H1 (cell line): ENCODE measurements at regions not wholly inside any gene's neighbourhood (a gene's known extent, or its start where the extent isn't known, plus 50 kb on each side); places are given as distances from the start of the nearest gene placed in this dataset.

Source experiments
- CTCF ChIA-PET: fragments of 300-600 bp; sonication (Branson Sonifier 250); formaldehyde crosslinking; loops from one replicate; lab custom pipeline; 2021; ENCODE audit not compliant: partially characterized antibody; lab: Charles Lee
- POLR2A ChIA-PET: fragments of 300-600 bp; sonication (Branson Sonifier 250); formaldehyde crosslinking; loops from one replicate; lab custom pipeline; 2021; ENCODE audit warnings: inconsistent platforms; ENCODE audit not compliant: partially characterized antibody; lab: Charles Lee
- DNase-seq, 2 experiments: peaks; one replicate each; pipeline versions ENCODE4 v3.0.0 to v3.0.0-alpha.2; 2010 to 2022; ENCODE audit warnings: low spot score in 2 of 2, low read depth in 1 of 2, mixed read lengths in 1 of 2
- FAIRE-seq: peaks from 2 replicates; lab custom pipeline; 2011; peaks lifted over from hg19 to GRCh38; lab: Jason Lieb, UNC
- H2AFZ ChIP-seq: 2 replicates; pipeline ENCODE4 v1.8.1; 2012; ENCODE audit warnings: low read length, inconsistent platforms
- H2AK5ac ChIP-seq: 2 replicates; pipeline ENCODE4 v1.6.1; 2013; ENCODE audit warnings: low read depth, low read length
- H2BK120ac ChIP-seq: replicated peaks from 2 replicates; pipeline ENCODE3; 2013; ENCODE audit warnings: low read depth, low read length, inconsistent platforms
- H2BK12ac ChIP-seq: 2 replicates; pipeline ENCODE4 v1.6.1; 2013; ENCODE audit warnings: low read depth, low read length
- H2BK15ac ChIP-seq: 2 replicates; pipeline ENCODE4 v1.6.1; 2013; ENCODE audit warnings: low read length
- H2BK20ac ChIP-seq: 2 replicates; pipeline ENCODE4 v1.6.1; 2013; ENCODE audit warnings: low read length
- H2BK5ac ChIP-seq: 2 replicates; pipeline ENCODE4 v1.6.1; 2013; ENCODE audit warnings: low read depth, low read length
- H3K14ac ChIP-seq: 2 replicates; pipeline ENCODE4 v1.6.1; 2013; ENCODE audit warnings: inconsistent platforms; ENCODE audit not compliant: insufficient read length
- H3K18ac ChIP-seq: 2 replicates; pipeline ENCODE4 v1.6.1; 2013; ENCODE audit warnings: low read length; ENCODE audit errors: extremely low read depth
- H3K23ac ChIP-seq: 2 replicates; pipeline ENCODE4 v1.6.1; 2013; ENCODE audit warnings: inconsistent platforms; ENCODE audit not compliant: insufficient read length
- H3K23me2 ChIP-seq: 2 replicates; pipeline ENCODE4 v1.6.1; 2013; ENCODE audit warnings: low read depth, low read length
- H3K27ac ChIP-seq: 2 replicates; pipeline ENCODE4 v1.6.1; 2011; ENCODE audit warnings: low read depth, low read length, inconsistent platforms
- H3K27me3 ChIP-seq, 4 experiments: replicated peaks in 1 of 4; 1 replicate in 1 of 4; 2 replicates in 3 of 4; pipeline versions ENCODE4 v1.6.1 to v1.8.1; 2011 to 2013; ENCODE audit warnings: low read length in 3 of 4, mild to moderate bottlenecking in 3 of 4, inconsistent platforms in 2 of 4, mixed read lengths in 2 of 4, moderate library complexity in 1 of 4; ENCODE audit not compliant: control insufficient read depth in 3 of 4, insufficient read depth in 3 of 4; ENCODE audit errors: extremely low read depth in 1 of 4
- H3K36me3 ChIP-seq, 4 experiments: 2 replicates each; pipeline versions ENCODE4 v1.6.1 to v1.8.1; 2011 to 2013; ENCODE audit warnings: mild to moderate bottlenecking in 4 of 4, low read length in 3 of 4, moderate library complexity in 2 of 4, control low read depth in 1 of 4, inconsistent platforms in 1 of 4; ENCODE audit not compliant: insufficient read depth in 4 of 4, control insufficient read depth in 2 of 4
- H3K4ac ChIP-seq: replicated peaks from 2 replicates; pipeline ENCODE3; 2013; ENCODE audit warnings: low read length, low read depth, mixed read lengths, inconsistent platforms; ENCODE audit not compliant: insufficient read length
- H3K4me1 ChIP-seq, 4 experiments: replicated peaks in 1 of 4; 1 replicate in 1 of 4; 2 replicates in 3 of 4; pipeline versions ENCODE4 v1.6.1 to v1.8.1; 2011 to 2013; ENCODE audit warnings: low read length in 3 of 4, inconsistent platforms in 2 of 4, mixed read lengths in 1 of 4; ENCODE audit not compliant: insufficient read depth in 4 of 4, control insufficient read depth in 3 of 4
- H3K4me2 ChIP-seq, 2 experiments: 2 replicates each; pipeline versions ENCODE4 v1.6.1 to v1.8.1; 2011 to 2013; ENCODE audit warnings: low read depth in 2 of 2, low read length in 2 of 2, control low read depth in 1 of 2, inconsistent platforms in 1 of 2, mild to moderate bottlenecking in 1 of 2; ENCODE audit not compliant: insufficient read depth in 1 of 2
- H3K4me3 ChIP-seq, 4 experiments: fragments of 200-600, 300-600 bp in 1 of 4; sonication (generic), shearing (Covaris generic), sonication (Bioruptor Twin) in 1 of 4; 2 replicates each; pipeline versions ENCODE4 v1.5.1 to v1.8.1; 2011 to 2016; ENCODE audit warnings: low read length in 4 of 4, low read depth in 3 of 4, control low read depth in 2 of 4, inconsistent platforms in 2 of 4, mild to moderate bottlenecking in 2 of 4, mixed read lengths in 1 of 4, moderate library complexity in 1 of 4; ENCODE audit not compliant: insufficient read depth in 2 of 4; ENCODE audit errors: extremely low read depth in 1 of 4
- H3K56ac ChIP-seq: replicated peaks from 2 replicates; pipeline ENCODE3; 2013; ENCODE audit warnings: low read depth, mild to moderate bottlenecking, mixed read lengths, low read length, inconsistent platforms; ENCODE audit not compliant: insufficient read length
- H3K79me1 ChIP-seq: 2 replicates; pipeline ENCODE4 v1.6.1; 2013; ENCODE audit warnings: low read depth, low read length, control low read depth
- H3K79me2 ChIP-seq, 2 experiments: 2 replicates each; pipeline versions ENCODE4 v1.6.1 to v1.8.1; 2012 to 2013; ENCODE audit warnings: low read length in 2 of 2, mild to moderate bottlenecking in 2 of 2, inconsistent platforms in 1 of 2; ENCODE audit not compliant: insufficient read depth in 2 of 2, control insufficient read depth in 1 of 2
- H3K9ac ChIP-seq, 4 experiments: replicated peaks in 1 of 4; 1 replicate in 1 of 4; 2 replicates in 3 of 4; pipeline versions ENCODE4 v1.6.1 to v1.8.1; 2011 to 2013; ENCODE audit warnings: low read depth in 3 of 4, low read length in 3 of 4, control low read depth in 2 of 4, mild to moderate bottlenecking in 2 of 4, moderate library complexity in 2 of 4, inconsistent platforms in 1 of 4; ENCODE audit errors: extremely low read depth in 1 of 4
- H3K9me3 ChIP-seq, 2 experiments: 2 replicates each; pipeline versions ENCODE4 v1.6.1 to v1.8.1; 2012 to 2013; ENCODE audit warnings: mild to moderate bottlenecking in 2 of 2, moderate library complexity in 2 of 2, control low read depth in 1 of 2, inconsistent platforms in 1 of 2, low read depth in 1 of 2, low read length in 1 of 2, mixed read lengths in 1 of 2; ENCODE audit not compliant: insufficient read depth in 2 of 2
- H4K20me1 ChIP-seq, 2 experiments: replicated peaks in 1 of 2; 2 replicates each; pipeline versions ENCODE3 to v1.8.1; 2011 to 2013; ENCODE audit warnings: inconsistent platforms in 2 of 2, low read length in 2 of 2, mild to moderate bottlenecking in 1 of 2; ENCODE audit not compliant: insufficient read depth in 2 of 2, control insufficient read depth in 1 of 2
- H4K5ac ChIP-seq: 2 replicates; pipeline ENCODE4 v1.6.1; 2013; ENCODE audit warnings: low read length, low read depth, mixed read lengths, inconsistent platforms; ENCODE audit not compliant: insufficient read length
- H4K8ac ChIP-seq: 2 replicates; pipeline ENCODE4 v1.8.0; 2013; ENCODE audit warnings: mild to moderate bottlenecking, moderate library complexity, low read length, inconsistent platforms; ENCODE audit not compliant: insufficient read depth; ENCODE audit errors: extremely low read depth
- H4K91ac ChIP-seq: replicated peaks from 2 replicates; pipeline ENCODE3; 2013; ENCODE audit warnings: low read length, mixed read lengths, inconsistent platforms; ENCODE audit not compliant: insufficient read length
- GABPA ChIP-seq: IDR thresholded peaks from 2 replicates; pipeline ENCODE4 v1.6.1; 2011; ENCODE audit warnings: mild to moderate bottlenecking, low read length, moderate library complexity, borderline replicate concordance; ENCODE audit not compliant: insufficient read depth
- NRF1 ChIP-seq: IDR thresholded peaks from 2 replicates; pipeline ENCODE4 v1.6.1; 2011; ENCODE audit warnings: mild to moderate bottlenecking, low read depth, low read length, improper control_type of control experiment
- PHF8 ChIP-seq: fragments of 200-600 bp; sonication (generic); conservative IDR thresholded peaks from 2 replicates; pipeline ENCODE4 v1.7.1; 2012; ENCODE audit warnings: low read depth, mild to moderate bottlenecking, inconsistent platforms, low read length, moderate library complexity
- POU5F1 ChIP-seq: IDR thresholded peaks from 2 replicates; pipeline ENCODE4 v1.6.1; 2011; ENCODE audit warnings: low read depth, mild to moderate bottlenecking, low read length, moderate library complexity
- RBBP5 ChIP-seq: IDR thresholded peaks from 2 replicates; pipeline ENCODE4 v1.7.1; 2012; ENCODE audit warnings: low read depth, mild to moderate bottlenecking, inconsistent platforms, low read length, moderate library complexity, borderline replicate concordance
- SP4 ChIP-seq: IDR thresholded peaks from 2 replicates; pipeline ENCODE4 v1.6.1; 2012; ENCODE audit warnings: low read length, inconsistent platforms
- ZNF274 ChIP-seq: IDR thresholded peaks from 2 replicates; pipeline ENCODE4 v1.7.0; 2012; ENCODE audit warnings: low read length, borderline replicate concordance; ENCODE audit errors: extremely low read depth
- WGBS, 2 experiments: shearing (Covaris generic) in 1 of 2; methylation state at CpG; one replicate each; pipeline versions ENCODE4 v1.1.6 to v1.1.7; 2013 to 2015; ENCODE audit warnings: low lambda C conversion rate in 2 of 2, mixed read lengths in 2 of 2, inconsistent platforms in 1 of 2, low coverage in 1 of 2, missing lambda C conversion rate in 1 of 2; ENCODE audit not compliant: insufficient replicate concordance in 2 of 2, insufficient coverage in 1 of 2, insufficient read length in 1 of 2; ENCODE audit errors: extremely low coverage in 1 of 2, missing lambda C conversion rate in 1 of 2; 5-methylcytosine and 5-hydroxymethylcytosine counted together

DNA sequence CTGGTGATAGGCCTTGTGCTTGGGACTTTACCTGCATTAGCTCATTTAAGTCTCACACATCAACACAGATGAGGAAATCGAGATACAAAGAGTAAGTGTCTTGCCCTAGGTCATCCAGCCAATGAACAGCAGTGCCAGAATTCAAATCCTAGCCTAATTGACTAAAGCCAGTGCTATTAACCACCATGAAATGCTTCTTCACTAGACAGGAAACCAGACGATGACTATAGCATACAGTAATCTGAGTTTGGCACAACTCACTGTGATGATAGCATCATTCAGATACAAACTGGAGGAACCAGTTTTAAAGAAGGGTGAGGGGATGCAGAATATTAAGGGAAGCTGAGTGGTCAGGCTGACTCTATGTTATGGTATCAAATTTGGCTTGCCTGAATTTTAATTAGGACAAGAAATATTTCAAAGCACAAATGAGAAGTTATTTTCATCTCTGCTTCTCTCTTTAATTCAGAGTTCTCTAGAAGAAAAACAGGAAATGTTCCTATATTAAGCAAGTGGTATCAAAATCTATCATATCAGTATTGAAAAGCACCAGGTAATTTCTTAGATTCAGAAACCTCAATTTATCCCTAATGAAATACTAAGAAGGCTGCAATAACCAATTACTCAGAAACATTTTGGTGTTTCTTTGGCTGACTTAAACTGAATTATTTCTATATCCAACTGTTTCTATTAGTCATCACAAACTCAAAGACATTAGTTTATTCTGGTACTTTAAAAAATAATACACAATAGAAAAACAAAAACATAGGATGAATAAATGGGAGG is 147.0 kb upstream of the RASA1 start:
- no peak overlapping the region for H2BK120ac ChIP-seq
- no peak overlapping the region for H4K91ac ChIP-seq
- DNase-seq, result no peak
- no peak overlapping the region for H2BK12ac ChIP-seq
- no peak overlapping the region for H3K27ac ChIP-seq
- no peak overlapping the region for H3K18ac ChIP-seq
- no peaks in the 10 kb centered on the region for H3K9me3 ChIP-seq
- ChIA-PET POLR2A (no interaction called here), CTCF (interaction anchor here (0.6 kb wide), 1 partner anchor 503 kb away, joined by 3 read pairs; no protein-coding TSS in a partner anchor)
- H3K27me3 ChIP-seq, result no peaks in the 10 kb centered on the region
- H3K79me1 ChIP-seq, result no peaks in the 10 kb centered on the region
- no peak overlapping the region for H3K4me3 ChIP-seq
- H2AFZ ChIP-seq, result no peak overlapping the region
- no peaks in the 10 kb centered on the region for H3K4me1 ChIP-seq
- FAIRE-seq, result no peak
- H2BK15ac ChIP-seq, result no peak overlapping the region
- no peak overlapping the region for H3K23ac ChIP-seq
- 83% methylated on average over 2 of the region's 2 CpGs; no CpG with 5 or more reads in 1 of the 2 experiments for WGBS, 2 experiments
- H4K20me1 ChIP-seq, result no peaks in the 10 kb centered on the region
- no peak overlapping the region for H3K56ac ChIP-seq
- TF ChIP-seq POU5F1 (no peak), NRF1 (no peak), PHF8 (no peak), SP4 (no peak), ZNF274 (no peak), RBBP5 (no peak), GABPA (no peak)
- no peak overlapping the region for H4K8ac ChIP-seq
- H3K23me2 ChIP-seq, result no peaks in the 10 kb centered on the region
- H3K4me2 ChIP-seq, result no peak overlapping the region
- H3K9ac ChIP-seq, result no peak overlapping the region
- no peak overlapping the region for H2BK20ac ChIP-seq
- H2AK5ac ChIP-seq, result no peak overlapping the region
- no peak overlapping the region for H4K5ac ChIP-seq
- no peak overlapping the region for H2BK5ac ChIP-seq
- H3K36me3 ChIP-seq, result no peaks in the 10 kb centered on the region
- H3K14ac ChIP-seq, result no peak overlapping the region
- H3K4ac ChIP-seq, result no peak overlapping the region
- H3K79me2 ChIP-seq, result no peaks in the 10 kb centered on the region
